ENCODE measurements at regions not wholly inside any gene's neighbourhood (a gene's known extent, or its start where the extent isn't known, plus 50 kb on each side); places are given as distances from the start of the nearest gene placed in this dataset.
A peak's percentile ranks its signal among the peaks of the same experiment; 100 is the strongest.

GRCh38 chr2:71277536-71278103 lies 50.7 kb upstream of the PAIP2B start:
- peak; percentile 27 for DNase-seq (ENCODE audit: low spot score)

GRCh38 chr2:71277147-71277475 lies 50.2 kb upstream of the PAIP2B start:
- DNase-seq (ENCODE audit: low spot score), result no peak

- DNase-seq (ENCODE audit: low spot score), result peak; percentile 73
Observed at GRCh38 chr2:71276311-71277146, 49.6 kb upstream of the PAIP2B start.

All from AG08396 (cell line).